Hepatocyte (in vitro differentiated cells): ENCODE measurements at regions not wholly inside any gene's neighbourhood (a gene's known extent, or its start where the extent isn't known, plus 50 kb on each side); places are given as distances from the start of the nearest gene placed in this dataset.

Experiments
- DNase-seq: peaks from one replicate; pipeline ENCODE4 v3.0.0-alpha.2; 2016; ENCODE audit warnings: low spot score
- H2AFZ ChIP-seq: fragments of 200-600 bp; sonication (generic); 2 replicates; pipeline ENCODE4 v1.6.0; 2016; ENCODE audit warnings: antibody characterized with exemption, mild to moderate bottlenecking
- H3K27ac ChIP-seq: fragments of 200-600 bp; sonication (generic); 2 replicates; pipeline ENCODE4 v1.5.1; 2016; ENCODE audit warnings: mild to moderate bottlenecking
- H3K27me3 ChIP-seq: fragments of 200-600 bp; sonication (generic); 2 replicates; pipeline ENCODE4 v1.6.1; 2016
- H3K36me3 ChIP-seq: fragments of 200-600 bp; sonication (generic); replicated peaks from 2 replicates; pipeline ENCODE4 v1.5.1; 2016; ENCODE audit warnings: low read depth; ENCODE audit not compliant: insufficient read depth
- H3K4me1 ChIP-seq: fragments of 200-600 bp; sonication (generic); 2 replicates; pipeline ENCODE4 v1.5.1; 2016; ENCODE audit warnings: mild to moderate bottlenecking, moderate library complexity; ENCODE audit not compliant: insufficient read depth
- H3K4me2 ChIP-seq: fragments of 200-600 bp; sonication (generic); 2 replicates; pipeline ENCODE4 v1.6.0; 2016
- H3K4me3 ChIP-seq: fragments of 200-600 bp; sonication (generic); 2 replicates; pipeline ENCODE4 v1.5.1; 2016; ENCODE audit warnings: mild to moderate bottlenecking
- H3K79me2 ChIP-seq: fragments of 200-600 bp; sonication (generic); 2 replicates; pipeline ENCODE4 v1.6.0; 2017; ENCODE audit warnings: mild to moderate bottlenecking
- H3K9me2 ChIP-seq: fragments of 200-600 bp; sonication (generic); replicated peaks from 2 replicates; pipeline ENCODE4 v1.6.0; 2017; ENCODE audit warnings: mild to moderate bottlenecking; ENCODE audit not compliant: insufficient read depth
- H3K9me3 ChIP-seq: fragments of 200-600 bp; sonication (generic); 2 replicates; pipeline ENCODE4 v1.5.1; 2016; ENCODE audit warnings: low read depth, mild to moderate bottlenecking
- H4K20me1 ChIP-seq: fragments of 200-600 bp; sonication (generic); 2 replicates; pipeline ENCODE4 v1.6.0; 2016; ENCODE audit warnings: mild to moderate bottlenecking; ENCODE audit not compliant: insufficient read depth, poor library complexity, severe bottlenecking
- CTCF ChIP-seq: fragments of 200-600 bp; sonication (generic); IDR thresholded peaks from 2 replicates; pipeline ENCODE4 v1.5.1; 2016; ENCODE audit warnings: antibody characterized with exemption, mild to moderate bottlenecking; ENCODE audit not compliant: poor library complexity
- EZH2 ChIP-seq: fragments of 200-600 bp; sonication (generic); IDR thresholded peaks from 2 replicates; pipeline ENCODE4 v1.6.1; 2016; ENCODE audit warnings: antibody characterized with exemption, mild to moderate bottlenecking, borderline replicate concordance
- EZH2phosphoT487 ChIP-seq: fragments of 200-600 bp; sonication (generic); IDR thresholded peaks from one replicate; pipeline ENCODE4 v1.6.1; 2018; ENCODE audit warnings: antibody characterized with exemption, mild to moderate bottlenecking, low read depth, moderate library complexity; ENCODE audit not compliant: unreplicated experiment, severe bottlenecking
- WGBS: methylation state at CpG from one replicate; pipeline ENCODE4 v1.1.6; 2016; ENCODE audit warnings: low lambda C conversion rate; ENCODE audit errors: missing lambda C conversion rate; 5-methylcytosine and 5-hydroxymethylcytosine counted together

- H3K4me2 ChIP-seq = no peak overlapping the region
- H3K27me3 ChIP-seq = no peaks in the 10 kb centered on the region
- no peak overlapping the region for H3K4me3 ChIP-seq
- H3K79me2 ChIP-seq = no peaks in the 10 kb centered on the region
- H3K9me3 ChIP-seq = no peaks in the 10 kb centered on the region
- TF ChIP-seq EZH2phosphoT487 (no peak), EZH2 (no peak), CTCF (no peak)
- no peak for DNase-seq
- no peaks in the 10 kb centered on the region for H4K20me1 ChIP-seq
- no peak overlapping the region for H2AFZ ChIP-seq
- H3K36me3 ChIP-seq = no peaks in the 10 kb centered on the region
- H3K9me2 ChIP-seq = no peaks in the 10 kb centered on the region
- no peaks in the 10 kb centered on the region for H3K4me1 ChIP-seq
- WGBS = 94% methylated on average over 1 of the region's 1 CpG
- H3K27ac ChIP-seq = no peak overlapping the region
These were observed 438.3 kb downstream of the GPAT3 start for GRCh38 chr4:83974111-83974780.

GRCh38 chr4:83964996-83965541 is 429.2 kb downstream of the GPAT3 start:
- no peak overlapping the region for H2AFZ ChIP-seq
- no peak for DNase-seq
- no peaks in the 10 kb centered on the region for H4K20me1 ChIP-seq
- WGBS = 96% methylated on average over 3 of the region's 3 CpGs
- no peaks in the 10 kb centered on the region for H3K36me3 ChIP-seq
- H3K4me1 ChIP-seq = no peaks in the 10 kb centered on the region
- no peak overlapping the region for H3K4me2 ChIP-seq
- H3K27me3 ChIP-seq = no peaks in the 10 kb centered on the region
- H3K9me2 ChIP-seq = no peaks in the 10 kb centered on the region
- H3K79me2 ChIP-seq = no peaks in the 10 kb centered on the region
- no peaks in the 10 kb centered on the region for H3K9me3 ChIP-seq
- no peak for TF ChIP-seq EZH2phosphoT487
- no peak for TF ChIP-seq CTCF
- no peak for TF ChIP-seq EZH2
- H3K4me3 ChIP-seq = no peak overlapping the region
- no peak overlapping the region for H3K27ac ChIP-seq

- no peaks in the 10 kb centered on the region for H3K27me3 ChIP-seq
- no peaks in the 10 kb centered on the region for H4K20me1 ChIP-seq
- DNase-seq = no peak
- WGBS = 84% methylated on average over 4 of the region's 4 CpGs
- TF ChIP-seq EZH2 (no peak), CTCF (no peak), EZH2phosphoT487 (no peak)
- H3K79me2 ChIP-seq = no peaks in the 10 kb centered on the region
- no peak overlapping the region for H3K4me3 ChIP-seq
- no peak overlapping the region for H3K27ac ChIP-seq
- no peaks in the 10 kb centered on the region for H3K9me3 ChIP-seq
- H2AFZ ChIP-seq = no peak overlapping the region
- H3K4me1 ChIP-seq = no peaks in the 10 kb centered on the region
- H3K9me2 ChIP-seq = no peaks in the 10 kb centered on the region
- H3K36me3 ChIP-seq = no peaks in the 10 kb centered on the region
- no peak overlapping the region for H3K4me2 ChIP-seq
These were observed 426.6 kb downstream of the GPAT3 start for GRCh38 chr4:83962492-83962891.
